Activated naive CD8-positive, alpha-beta T cell treated with anti-CD3 and anti-CD28 coated beads, Interleukin-2, amount 10 ng/mL, durations not matched to agents 7 days and 5 days (primary cell): ENCODE measurements at regions not wholly inside any gene's neighbourhood (a gene's known extent, or its start where the extent isn't known, plus 50 kb on each side); places are given as distances from the start of the nearest gene placed in this dataset.

ENCODE experiments used
- ATAC-seq: fragments of 150-1000 bp; cut with Tn5 transposase; one replicate; pipeline ENCODE4 v1.10.0; 2021; ENCODE audit warnings: low read depth, moderate library complexity
- POLR2A ChIA-PET: fragments of 350-600 bp; sonication (Branson Sonifier 250); formaldehyde crosslinking; loops from one replicate; lab custom pipeline; 2021; ENCODE audit warnings: antibody characterized with exemption; lab: Charles Lee
- DNase-seq: peaks from one replicate; pipeline ENCODE4 v3.0.0; 2021
- H3K27ac Mint-ChIP-seq: one replicate; pipeline ENCODE4 v1.8.0; 2022; ENCODE audit warnings: mild to moderate bottlenecking, mixed read lengths
- H3K27me3 Mint-ChIP-seq: one replicate; pipeline ENCODE4 v1.8.0; 2022; ENCODE audit warnings: mild to moderate bottlenecking, moderate library complexity, mixed read lengths
- H3K36me3 Mint-ChIP-seq: one replicate; pipeline ENCODE4 v1.8.0; 2021; ENCODE audit warnings: mild to moderate bottlenecking, mixed read lengths
- H3K4me1 Mint-ChIP-seq: one replicate; pipeline ENCODE4 v1.8.0; 2021; ENCODE audit warnings: mixed read lengths
- H3K4me3 Mint-ChIP-seq: one replicate; pipeline ENCODE4 v1.8.0; 2022; ENCODE audit warnings: mild to moderate bottlenecking, moderate library complexity, mixed read lengths
- H3K9me3 Mint-ChIP-seq: one replicate; pipeline ENCODE4 v1.8.0; 2021; ENCODE audit warnings: mixed read lengths

- DNase-seq = no peak
- Mint-ChIP-seq H3K27me3 (no peaks in the 10 kb centered on the region), H3K9me3 (peaks cover 6% of the 10 kb centered on the region), H3K27ac (no peak overlapping the region), H3K4me1 (no peaks in the 10 kb centered on the region), H3K36me3 (no peaks in the 10 kb centered on the region), H3K4me3 (no peak overlapping the region)
- no peak for ATAC-seq
- POLR2A ChIA-PET = no interaction called here
Measured at GRCh38 chr3:67920311-67920710, 265.9 kb upstream of the SUCLG2 start.

DNA sequence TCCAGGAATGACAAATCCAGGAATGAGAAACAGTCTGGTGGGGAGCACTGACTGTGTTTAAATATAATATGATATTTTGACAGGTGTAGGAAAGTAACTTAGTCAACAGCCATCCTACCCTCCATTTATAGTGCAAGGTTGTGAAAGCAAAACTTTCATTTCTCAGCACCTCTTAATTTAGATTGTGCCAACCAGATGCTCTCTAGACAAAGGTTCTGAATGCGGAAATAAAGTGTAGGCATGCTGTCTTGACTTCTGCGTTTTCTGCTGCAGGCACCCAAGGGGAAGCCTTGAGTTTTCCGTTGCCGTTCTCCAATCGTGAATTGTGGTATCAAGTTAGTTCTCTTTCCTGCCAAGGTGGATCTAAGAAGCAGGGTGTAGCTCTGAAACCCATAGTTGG is 261.9 kb upstream of the SUCLG2 start:
- DNase-seq (no peak), ATAC-seq (no peak)
- Mint-ChIP-seq H3K27me3 (no peaks in the 10 kb centered on the region), H3K27ac (no peak overlapping the region), H3K4me1 (no peaks in the 10 kb centered on the region), H3K4me3 (no peak overlapping the region), H3K36me3 (no peaks in the 10 kb centered on the region), H3K9me3 (peaks cover 1% of the 10 kb centered on the region)
- POLR2A ChIA-PET = no interaction called here

DNA sequence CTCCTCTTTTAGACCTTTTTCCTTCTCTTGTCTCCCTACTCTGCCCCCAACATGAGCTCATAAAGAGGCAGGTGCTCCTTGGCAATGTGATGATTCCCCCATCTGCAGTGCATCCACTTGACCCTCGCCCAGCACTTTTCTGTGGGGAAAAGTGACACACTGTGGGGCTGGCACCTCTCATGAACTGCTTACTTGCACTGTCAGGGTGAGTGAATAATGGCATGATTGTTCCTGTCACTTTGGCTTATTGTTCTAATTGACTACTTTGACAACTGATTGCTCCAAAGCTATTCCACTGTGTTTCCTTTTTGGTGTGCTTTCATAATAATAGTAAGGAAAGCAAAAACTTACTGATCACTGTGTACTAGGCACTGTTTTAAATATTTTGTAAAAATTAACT is 253.3 kb upstream of the SUCLG2 start:
- no peak for ATAC-seq
- peaks cover 8% of the 10 kb centered on the region for H3K27me3 Mint-ChIP-seq
- no peak overlapping the region for H3K4me3 Mint-ChIP-seq
- H3K36me3 Mint-ChIP-seq = no peaks in the 10 kb centered on the region
- POLR2A ChIA-PET = no interaction called here
- no peak for DNase-seq
- peaks cover 4% of the 10 kb centered on the region for H3K9me3 Mint-ChIP-seq
- H3K4me1 Mint-ChIP-seq = peaks cover 11% of the 10 kb centered on the region
- peak overlapping the region; percentile 39 for H3K27ac Mint-ChIP-seq

DNA sequence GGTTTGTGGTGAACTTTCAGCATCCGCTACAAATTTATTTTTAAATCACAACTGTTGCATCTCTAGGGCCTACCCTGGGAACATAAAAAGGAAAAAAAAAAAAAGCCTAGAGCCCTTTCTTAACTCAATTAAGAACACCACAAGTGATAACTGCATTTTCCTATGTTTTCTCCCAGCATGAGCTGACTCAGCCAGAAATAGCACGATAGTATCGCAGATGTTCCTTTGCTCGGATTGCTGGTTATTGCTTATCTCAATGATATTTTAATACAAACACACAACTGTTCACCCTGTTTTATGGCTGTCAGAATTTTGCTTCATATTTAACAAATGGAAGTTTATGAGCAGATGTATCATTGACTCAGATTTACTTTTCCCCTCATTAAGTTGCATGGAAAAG is 251.8 kb upstream of the SUCLG2 start:
- DNase-seq (no peak), ATAC-seq (no peak)
- peaks cover 11% of the 10 kb centered on the region for H3K4me1 Mint-ChIP-seq
- H3K9me3 Mint-ChIP-seq = peaks cover 4% of the 10 kb centered on the region
- H3K27me3 Mint-ChIP-seq = peaks cover 8% of the 10 kb centered on the region
- peak overlapping the region; percentile 13 for H3K4me3 Mint-ChIP-seq
- H3K36me3 Mint-ChIP-seq = no peaks in the 10 kb centered on the region
- POLR2A ChIA-PET = no interaction called here
- H3K27ac Mint-ChIP-seq = no peak overlapping the region

DNA sequence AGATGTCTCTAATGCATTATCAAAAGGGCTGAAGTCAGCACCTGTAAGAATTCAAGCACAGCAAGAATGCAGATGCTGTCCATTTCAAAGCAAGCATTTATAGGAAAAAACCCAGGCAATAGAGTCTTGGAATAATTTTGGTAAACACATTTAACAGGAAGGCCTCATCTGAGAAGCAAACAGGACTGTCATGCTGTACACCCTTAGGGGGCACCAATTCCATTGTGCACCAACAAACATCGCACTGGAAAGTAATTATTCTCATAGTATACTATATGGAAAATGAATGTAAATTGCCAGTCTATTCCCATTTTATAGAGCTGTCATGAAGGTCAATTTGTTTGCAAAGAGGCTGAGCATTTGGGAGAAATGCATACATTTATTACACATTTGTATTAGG is 247.3 kb upstream of the SUCLG2 start:
- no peak for DNase-seq
- ATAC-seq = no peak
- no peaks in the 10 kb centered on the region for H3K36me3 Mint-ChIP-seq
- H3K27me3 Mint-ChIP-seq = peaks cover 4% of the 10 kb centered on the region
- H3K4me3 Mint-ChIP-seq = no peak overlapping the region
- H3K9me3 Mint-ChIP-seq = no peaks in the 10 kb centered on the region
- H3K4me1 Mint-ChIP-seq = peaks cover 9% of the 10 kb centered on the region
- no peak overlapping the region for H3K27ac Mint-ChIP-seq
- POLR2A ChIA-PET = no interaction called here

DNA sequence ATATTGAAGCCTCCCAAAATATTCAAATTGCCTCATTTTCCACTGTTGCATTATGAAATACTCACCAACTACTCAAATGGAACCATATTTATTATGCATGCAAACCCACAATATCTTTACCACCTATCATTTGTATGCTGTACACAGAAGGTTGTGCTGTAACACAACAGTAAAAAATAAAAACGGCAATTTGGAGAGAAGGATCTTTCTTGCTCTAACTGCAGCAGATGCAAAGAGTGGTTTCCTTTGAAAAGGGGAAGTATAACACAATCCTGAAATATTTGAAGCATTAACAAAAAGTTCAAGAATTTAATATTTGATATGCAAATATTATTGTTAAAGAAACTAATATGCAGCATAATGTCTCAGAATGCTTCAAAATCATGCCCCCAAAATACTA is 244.5 kb upstream of the SUCLG2 start:
- POLR2A ChIA-PET = no interaction called here
- no peaks in the 10 kb centered on the region for H3K4me1 Mint-ChIP-seq

GRCh38 chr3:67897351-67898336 is 243.2 kb upstream of the SUCLG2 start:
- Mint-ChIP-seq H3K9me3 (no peaks in the 10 kb centered on the region), H3K27ac (no peak overlapping the region), H3K36me3 (no peaks in the 10 kb centered on the region), H3K27me3 (peaks cover 5% of the 10 kb centered on the region), H3K4me3 (no peak overlapping the region), H3K4me1 (no peaks in the 10 kb centered on the region)
- no peak for ATAC-seq
- no peak for DNase-seq
- POLR2A ChIA-PET = no interaction called here

More for the DNA sequence above, 244.5 kb upstream of the SUCLG2 start:
- H3K9me3 Mint-ChIP-seq = no peaks in the 10 kb centered on the region
- H3K27ac Mint-ChIP-seq = no peak overlapping the region
- peaks cover 5% of the 10 kb centered on the region for H3K27me3 Mint-ChIP-seq
- H3K4me3 Mint-ChIP-seq = no peak overlapping the region
- DNase-seq (no peak), ATAC-seq (no peak)
- no peaks in the 10 kb centered on the region for H3K36me3 Mint-ChIP-seq

DNA sequence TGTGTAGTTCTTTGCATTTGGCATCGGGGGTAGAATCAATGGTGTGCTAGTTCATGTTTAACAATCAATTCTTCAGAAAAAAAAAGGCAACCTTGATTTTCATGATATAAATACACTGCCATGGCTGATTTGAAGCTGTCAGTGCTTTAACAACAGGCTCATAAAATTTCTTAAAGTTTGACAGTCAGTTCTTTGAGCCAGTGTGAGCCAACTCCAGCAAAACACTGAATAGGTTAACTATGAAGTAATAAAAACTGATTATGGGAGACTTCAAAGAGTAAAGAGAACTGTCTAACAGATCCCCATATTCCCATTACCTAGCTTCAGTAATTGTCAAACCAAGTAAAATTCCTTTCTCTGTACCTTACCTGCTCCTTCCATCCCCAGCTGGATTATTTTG is 241.7 kb upstream of the SUCLG2 start:
- no peak overlapping the region for H3K27ac Mint-ChIP-seq
- no peaks in the 10 kb centered on the region for H3K4me1 Mint-ChIP-seq
- POLR2A ChIA-PET = no interaction called here
- peaks cover 5% of the 10 kb centered on the region for H3K27me3 Mint-ChIP-seq
- no peak for DNase-seq
- peaks cover 1% of the 10 kb centered on the region for H3K9me3 Mint-ChIP-seq
- no peak overlapping the region for H3K4me3 Mint-ChIP-seq
- no peak for ATAC-seq
- H3K36me3 Mint-ChIP-seq = no peaks in the 10 kb centered on the region

DNA sequence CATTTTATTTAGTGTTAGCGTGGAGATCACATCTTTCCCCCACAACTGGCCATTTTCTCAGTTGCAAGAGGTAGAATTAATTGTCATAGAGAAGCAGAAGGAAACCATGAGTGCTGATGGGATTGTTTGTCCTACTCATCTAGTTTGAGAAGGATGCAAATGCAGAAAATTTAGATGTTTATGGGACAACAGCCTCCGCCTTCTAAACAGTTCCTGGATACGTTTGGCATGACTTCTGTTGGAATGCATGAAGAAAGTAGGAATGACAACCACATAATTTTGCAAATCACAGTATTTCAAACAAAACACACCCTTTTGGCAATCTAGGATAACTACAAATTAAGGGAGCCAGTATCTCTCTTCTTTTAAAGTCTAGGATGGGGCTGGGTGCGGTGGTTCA is 240.1 kb upstream of the SUCLG2 start:
- Mint-ChIP-seq H3K4me3 (no peak overlapping the region), H3K4me1 (no peaks in the 10 kb centered on the region), H3K36me3 (no peaks in the 10 kb centered on the region), H3K27me3 (peaks cover 5% of the 10 kb centered on the region), H3K27ac (no peak overlapping the region), H3K9me3 (peaks cover 5% of the 10 kb centered on the region)
- ATAC-seq (no peak), DNase-seq (no peak)
- POLR2A ChIA-PET = no interaction called here

DNA sequence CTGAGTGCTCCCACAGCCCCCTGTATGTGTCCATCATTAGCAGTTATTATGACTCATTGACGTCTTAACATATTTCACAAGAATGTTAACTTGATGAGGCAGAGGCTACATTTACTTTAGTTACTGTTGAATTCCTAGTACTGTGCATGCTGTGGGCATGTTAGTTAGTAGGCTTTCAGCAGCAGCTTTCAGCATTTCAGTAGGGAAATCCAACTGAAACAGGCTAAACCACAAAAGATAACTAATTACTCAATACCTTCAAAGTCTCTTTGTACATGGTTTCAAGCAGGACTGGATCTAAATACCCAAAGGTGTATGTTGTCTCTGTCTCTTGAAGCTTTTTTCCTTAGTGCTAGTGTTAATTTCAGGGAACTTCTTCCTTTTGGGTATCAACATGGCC is 229.9 kb upstream of the SUCLG2 start:
- Mint-ChIP-seq H3K9me3 (peaks cover 3% of the 10 kb centered on the region), H3K36me3 (peaks cover 1% of the 10 kb centered on the region), H3K27me3 (no peaks in the 10 kb centered on the region), H3K4me3 (no peak overlapping the region), H3K4me1 (no peaks in the 10 kb centered on the region), H3K27ac (no peak overlapping the region)
- POLR2A ChIA-PET = no interaction called here
- DNase-seq (no peak), ATAC-seq (no peak)

DNA sequence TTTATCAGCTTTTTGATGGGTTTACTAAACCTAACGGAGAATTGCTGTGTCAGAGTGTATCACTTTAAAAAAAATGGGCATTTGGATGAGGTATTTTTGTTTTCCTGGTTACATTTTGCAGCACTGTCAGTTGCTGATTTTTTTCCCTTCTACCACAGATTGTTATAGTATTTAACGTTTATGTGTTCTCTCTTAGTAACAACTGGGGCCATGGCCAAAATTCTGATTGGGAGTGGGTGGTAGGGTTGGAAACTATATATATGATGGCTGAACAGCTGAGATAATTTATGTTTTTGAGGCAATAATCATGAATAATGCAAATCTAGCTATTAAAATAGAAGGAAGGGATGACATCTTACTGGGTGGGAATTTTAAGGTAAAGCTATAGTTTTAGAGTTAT is 229.4 kb upstream of the SUCLG2 start:
- H3K4me3 Mint-ChIP-seq = no peak overlapping the region
- H3K9me3 Mint-ChIP-seq = peaks cover 3% of the 10 kb centered on the region
- no peak for ATAC-seq
- H3K27me3 Mint-ChIP-seq = no peaks in the 10 kb centered on the region
- POLR2A ChIA-PET = no interaction called here
- no peaks in the 10 kb centered on the region for H3K4me1 Mint-ChIP-seq
- no peak for DNase-seq
- peaks cover 1% of the 10 kb centered on the region for H3K36me3 Mint-ChIP-seq
- H3K27ac Mint-ChIP-seq = no peak overlapping the region

GRCh38 chr3:67882981-67883380 is 228.6 kb upstream of the SUCLG2 start:
- peaks cover 3% of the 10 kb centered on the region for H3K9me3 Mint-ChIP-seq
- H3K36me3 Mint-ChIP-seq = peaks cover 1% of the 10 kb centered on the region
- H3K27me3 Mint-ChIP-seq = no peaks in the 10 kb centered on the region
- no peak overlapping the region for H3K4me3 Mint-ChIP-seq
- DNase-seq (no peak), ATAC-seq (no peak)
- H3K27ac Mint-ChIP-seq = no peak overlapping the region
- POLR2A ChIA-PET = no interaction called here
- H3K4me1 Mint-ChIP-seq = no peaks in the 10 kb centered on the region

DNA sequence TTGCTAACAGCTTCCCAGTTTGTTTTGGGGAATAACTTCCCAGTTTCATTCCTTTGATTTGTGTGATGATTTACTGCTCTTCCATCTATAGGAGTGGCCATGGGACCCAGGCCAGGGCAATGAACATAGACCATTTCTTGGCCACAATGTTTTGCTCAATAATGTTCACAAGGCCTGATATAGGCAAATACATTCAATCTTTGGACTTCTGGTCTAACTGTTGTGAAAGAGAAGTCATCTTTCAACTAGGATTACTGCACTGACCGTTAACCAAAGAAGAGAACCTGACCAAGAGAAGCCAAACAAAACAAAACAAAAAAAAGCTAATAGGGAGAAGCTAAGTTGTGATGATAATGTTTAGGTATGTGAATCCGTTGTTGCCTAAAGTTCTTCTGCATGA is 221.8 kb upstream of the SUCLG2 start:
- Mint-ChIP-seq H3K9me3 (peaks cover 2% of the 10 kb centered on the region), H3K27ac (no peak overlapping the region), H3K36me3 (peaks cover 2% of the 10 kb centered on the region), H3K4me1 (no peaks in the 10 kb centered on the region), H3K4me3 (no peak overlapping the region), H3K27me3 (no peaks in the 10 kb centered on the region)
- no peak for DNase-seq
- ATAC-seq = no peak
- POLR2A ChIA-PET = no interaction called here

DNA sequence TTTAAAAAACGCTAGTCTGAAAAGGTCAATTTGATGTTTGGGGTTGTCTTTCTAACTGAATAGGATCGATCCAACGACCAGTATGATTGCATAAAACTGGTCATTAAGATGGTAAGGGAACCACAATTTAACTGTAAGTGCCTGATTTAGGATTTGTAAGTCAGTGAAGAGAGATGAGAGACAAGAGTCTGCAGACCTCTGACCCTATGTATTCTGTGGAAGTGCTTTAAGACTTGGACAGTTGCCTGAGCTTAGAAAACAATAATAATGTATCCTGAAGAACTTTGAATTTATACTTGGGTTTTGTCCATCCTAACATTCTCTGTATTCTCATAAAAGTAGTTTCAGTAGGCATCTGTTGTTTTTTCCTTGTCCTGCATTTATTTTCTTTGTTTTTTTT is 221.4 kb upstream of the SUCLG2 start:
- no peaks in the 10 kb centered on the region for H3K27me3 Mint-ChIP-seq
- no peak overlapping the region for H3K27ac Mint-ChIP-seq
- peaks cover 2% of the 10 kb centered on the region for H3K9me3 Mint-ChIP-seq
- no peaks in the 10 kb centered on the region for H3K4me1 Mint-ChIP-seq
- POLR2A ChIA-PET = no interaction called here
- DNase-seq (no peak), ATAC-seq (no peak)
- no peak overlapping the region for H3K4me3 Mint-ChIP-seq
- H3K36me3 Mint-ChIP-seq = peaks cover 2% of the 10 kb centered on the region
